K562 (cell line): ENCODE measurements at regions not wholly inside any gene's neighbourhood (a gene's known extent, or its start where the extent isn't known, plus 50 kb on each side); places are given as distances from the start of the nearest gene placed in this dataset.

Experiments
- ATAC-seq: fragments of 200-7000 bp; cut with Tn5 transposase; 3 replicates; pipeline ENCODE4 v1.9.1; 2020; ENCODE audit warnings: moderate library complexity
- BruUV-seq: library from RNA; stranded (reverse); fragments of 400-500 nt; replicated peaks from 2 replicates; lab custom pipeline; 2021; lab: Mats Ljungman, UMichigan
- CTCF ChIA-PET: fragments of 300-600 bp; formaldehyde crosslinking; extraction: SDS; loops from one replicate; lab custom pipeline; 2021; ENCODE audit warnings: low intra/inter-chr PET ratio; lab: Yijun Ruan, JAX
- POLR2A ChIA-PET: fragments of 300-600, 350-650 bp; sonication (Branson Sonifier 250); formaldehyde crosslinking; extraction: SDS; loops from one replicate; lab custom pipeline; 2021; ENCODE audit warnings: antibody characterized with exemption, inconsistent platforms; lab: Yijun Ruan, JAX
- DNase-seq, 4 experiments: peaks; one replicate each; pipeline versions ENCODE4 v3.0.0 to v3.0.0-alpha.2; 2011 to 2018; ENCODE audit warnings: low spot score in 3 of 4, mixed read lengths in 3 of 4; ENCODE audit errors: extremely low read depth in 1 of 4
- FAIRE-seq: peaks from 2 replicates; lab custom pipeline; 2011; peaks lifted over from hg19 to GRCh38; lab: Jason Lieb, UNC
- H2AFZ ChIP-seq: 2 replicates; pipeline ENCODE4 v1.6.0; 2011; ENCODE audit warnings: low read depth, low read length, control low read depth, inconsistent platforms
- H3K27ac ChIP-seq: fragments of 200-600 bp; 3 replicates; pipeline ENCODE4 v1.8.0; 2011; ENCODE audit warnings: low read depth, mild to moderate bottlenecking, control low read depth, inconsistent platforms, low read length, moderate library complexity, mixed read lengths; ENCODE audit errors: extremely low read depth
- H3K27me3 ChIP-seq, 2 experiments: fragments of 300-600 bp in 1 of 2; 2 replicates in 1 of 2; 3 replicates in 1 of 2; pipeline versions ENCODE4 v1.6.0 to v1.8.0; 2011; ENCODE audit warnings: inconsistent platforms in 2 of 2, low read length in 2 of 2, mild to moderate bottlenecking in 1 of 2, mixed read lengths in 1 of 2, moderate library complexity in 1 of 2; ENCODE audit not compliant: control insufficient read depth in 2 of 2, insufficient read depth in 2 of 2
- H3K36me3 ChIP-seq: fragments of 300-600 bp; 3 replicates; pipeline ENCODE4 v1.8.0; 2011; ENCODE audit warnings: mild to moderate bottlenecking, low read length, inconsistent platforms; ENCODE audit not compliant: control insufficient read depth, insufficient read depth
- H3K4me1 ChIP-seq, 2 experiments: fragments of 200-600 bp in 1 of 2; replicated peaks in 1 of 2; 2 replicates in 1 of 2; 3 replicates in 1 of 2; pipeline versions ENCODE4 v1.5.1 to v1.8.0; 2011; ENCODE audit warnings: inconsistent platforms in 2 of 2, low read length in 2 of 2, mild to moderate bottlenecking in 1 of 2, mixed read lengths in 1 of 2, moderate library complexity in 1 of 2; ENCODE audit not compliant: control insufficient read depth in 2 of 2, insufficient read depth in 2 of 2
- H3K4me2 ChIP-seq: 2 replicates; pipeline ENCODE4 v1.6.1; 2011; ENCODE audit warnings: low read length, control low read depth, inconsistent platforms, mixed read lengths; ENCODE audit not compliant: insufficient read depth
- H3K4me3 ChIP-seq: fragments of 200-600 bp; sonication (generic), shearing (Covaris generic); 2 replicates; pipeline ENCODE4 v1.5.1; 2016; ENCODE audit warnings: control low read depth, inconsistent platforms
- H3K79me2 ChIP-seq: fragments of 200-600 bp; 3 replicates; pipeline ENCODE4 v1.8.0; 2011; ENCODE audit warnings: low read length, inconsistent platforms; ENCODE audit not compliant: control insufficient read depth, insufficient read depth
- H3K9ac ChIP-seq, 2 experiments: 2 replicates each; pipeline versions ENCODE4 v1.6.0 to v1.6.1; 2011; ENCODE audit warnings: low read depth in 2 of 2, low read length in 2 of 2, control low read depth in 1 of 2, inconsistent platforms in 1 of 2, mild to moderate bottlenecking in 1 of 2, mixed read lengths in 1 of 2; ENCODE audit not compliant: insufficient read depth in 1 of 2
- H3K9me1 ChIP-seq: one replicate; pipeline ENCODE4 v1.6.0; 2011; ENCODE audit warnings: inconsistent platforms, mild to moderate bottlenecking, low read length, moderate library complexity; ENCODE audit not compliant: control insufficient read depth, insufficient read depth
- H3K9me3 ChIP-seq: replicated peaks from 2 replicates; pipeline ENCODE4 v1.5.1; 2011; ENCODE audit warnings: low read depth, low read length, inconsistent platforms; ENCODE audit not compliant: control insufficient read depth, insufficient read depth
- H4K20me1 ChIP-seq: replicated peaks from 2 replicates; pipeline ENCODE4 v1.6.1; 2011; ENCODE audit warnings: low read length, inconsistent platforms, mixed read lengths; ENCODE audit not compliant: control insufficient read depth, insufficient read depth
- BACH1 ChIP-seq: fragments of 200-800 bp; sonication (Bioruptor generic); IDR thresholded peaks from 2 replicates; pipeline ENCODE4 v1.6.1; 2016; ENCODE audit warnings: missing genetic modification characterization, missing compliant biosample characterization
- CAMTA2 ChIP-seq: fragments of 250-450 bp; sonication (Bioruptor Pico); conservative IDR thresholded peaks from 2 replicates; pipeline ENCODE4 v1.5.1; 2022
- FOXM1 ChIP-seq, 2 experiments: fragments of 450-650 bp in 1 of 2; sonication (generic) in 1 of 2; formaldehyde crosslinking in 1 of 2; IDR thresholded peaks; 2 replicates each; pipeline versions ENCODE4 v1.6.1 to v1.9.0; 2017 to 2022; ENCODE audit warnings: low read depth in 2 of 2, mild to moderate bottlenecking in 2 of 2, missing genetic modification reagents in 1 of 2, moderate library complexity in 1 of 2
- JUND ChIP-seq, 2 experiments: IDR thresholded peaks; 2 replicates in 1 of 2; 3 replicates in 1 of 2; pipeline ENCODE4 v1.6.1; 2011; ENCODE audit warnings: borderline replicate concordance in 2 of 2, low read depth in 2 of 2, low read length in 2 of 2, improper control_type of control experiment in 1 of 2, missing biosample characterization in 1 of 2, missing genetic modification characterization in 1 of 2, missing genetic modification reagents in 1 of 2
- MYBL2 ChIP-seq, 2 experiments: fragments of 450-650 bp in 1 of 2; sonication (generic) in 1 of 2; formaldehyde crosslinking in 1 of 2; IDR thresholded peaks; 2 replicates each; pipeline versions ENCODE4 v1.6.1 to v1.8.1; 2017 to 2022; ENCODE audit warnings: borderline replicate concordance in 1 of 2, inconsistent platforms in 1 of 2, low read depth in 1 of 2, mild to moderate bottlenecking in 1 of 2, missing genetic modification reagents in 1 of 2, moderate library complexity in 1 of 2
- NBN ChIP-seq: fragments of 450-650 bp; IDR thresholded peaks from 2 replicates; pipeline ENCODE4 v1.6.1; 2016; ENCODE audit warnings: low read depth, mild to moderate bottlenecking
- POLR2AphosphoS2 ChIP-seq: IDR thresholded peaks from 2 replicates; pipeline ENCODE4 v1.6.1; 2012; ENCODE audit warnings: low read length, improper control_type of control experiment
- POLR2G ChIP-seq: fragments of 200-400 bp; formaldehyde crosslinking; IDR thresholded peaks from 2 replicates; pipeline ENCODE4 v1.6.1; 2017; ENCODE audit warnings: low read depth, mild to moderate bottlenecking, antibody characterized with exemption, low read length, moderate library complexity
- PTTG1 ChIP-seq: fragments of 450-650 bp; IDR thresholded peaks from 2 replicates; pipeline ENCODE4 v1.6.1; 2016; ENCODE audit warnings: low read depth, mild to moderate bottlenecking, missing genetic modification characterization, missing compliant biosample characterization
- PYGO2 ChIP-seq: fragments of 450-650 bp; IDR thresholded peaks from 2 replicates; pipeline ENCODE4 v1.6.1; 2016; ENCODE audit warnings: mild to moderate bottlenecking, missing genetic modification characterization, moderate library complexity, missing compliant biosample characterization
- RBM15 ChIP-seq: fragments of 200-400 bp; formaldehyde crosslinking; IDR thresholded peaks from 2 replicates; pipeline ENCODE4 v1.6.1; 2018; ENCODE audit warnings: mild to moderate bottlenecking, low read length, moderate library complexity; ENCODE audit not compliant: insufficient read depth
- SMAD3 ChIP-seq: fragments of 450-650 bp; formaldehyde crosslinking; conservative IDR thresholded peaks from 2 replicates; pipeline ENCODE4 v1.4.0; 2020; ENCODE audit warnings: mild to moderate bottlenecking
- TOE1 ChIP-seq, 2 experiments: fragments of 450-650 bp in 1 of 2; sonication (generic) in 1 of 2; formaldehyde crosslinking in 1 of 2; IDR thresholded peaks; 2 replicates each; pipeline versions ENCODE4 v1.7.1 to v1.8.0; 2016 to 2022; ENCODE audit warnings: borderline replicate concordance in 2 of 2, mild to moderate bottlenecking in 2 of 2, antibody characterized with exemption in 1 of 2, inconsistent platforms in 1 of 2, low read depth in 1 of 2, missing genetic modification reagents in 1 of 2, moderate library complexity in 1 of 2
- ZC3H11A ChIP-seq: IDR thresholded peaks from 2 replicates; pipeline ENCODE4 v1.6.1; 2012; ENCODE audit warnings: low read depth, low read length, improper control_type of control experiment
- ZEB2 ChIP-seq: fragments of 450-650 bp; IDR thresholded peaks from 2 replicates; pipeline ENCODE4 v1.6.1; 2016
- ZNF224 ChIP-seq: sonication (generic); formaldehyde crosslinking; IDR thresholded peaks from 2 replicates; pipeline ENCODE4 v1.8.0; 2022; ENCODE audit warnings: mild to moderate bottlenecking, missing genetic modification reagents
- ZNF316 ChIP-seq: fragments of 450-650 bp; IDR thresholded peaks from 2 replicates; pipeline ENCODE4 v1.6.1; 2016
- ZNF764 ChIP-seq: fragments of 250-450 bp; sonication (Bioruptor Pico); IDR thresholded peaks from 2 replicates; pipeline ENCODE4 v1.4.0; 2020; ENCODE audit warnings: low read depth, mild to moderate bottlenecking, moderate library complexity
- WGBS: fragments of 100-300 bp; shearing (Covaris generic); methylation state at CpG from one replicate; pipeline ENCODE4 v1.1.6; 2016; ENCODE audit warnings: low coverage, mixed read lengths; ENCODE audit not compliant: insufficient coverage; ENCODE audit errors: missing lambda C conversion rate; 5-methylcytosine and 5-hydroxymethylcytosine counted together
- in situ Hi-C: fragments of 300-500 bp; cut with MboI; formaldehyde crosslinking; loops from 4 replicates; pipeline ENCODE4 v1.15.0; 2018; ENCODE audit warnings: inconsistent platforms, mixed read lengths
- intact Hi-C: fragments of 100-400 bp; cut with micrococcal nuclease; formaldehyde crosslinking; loops from 2 replicates; pipeline ENCODE4 v1.14.2; 2022
- TF ChIP-seq, protein P1 (sequence below): fragments of 250-450 bp; sonication (Bioruptor Pico); IDR thresholded peaks from 2 replicates; pipeline ENCODE4 v1.8.0; 2022; ENCODE audit warnings: inconsistent platforms

- ChIA-PET POLR2A (interaction anchor here (0.6 kb wide), 1 partner anchor 429 kb away, joined by 3 read pairs; no protein-coding TSS in a partner anchor), CTCF (no interaction called here)
- Histone ChIP-seq H3K9ac (no peak overlapping the region), H3K4me3 (no peak overlapping the region), H3K4me2 (no peak overlapping the region), H3K27me3 (no peaks in the 10 kb centered on the region), H4K20me1 (no peaks in the 10 kb centered on the region), H3K27ac (no peak overlapping the region), H3K4me1 (no peaks in the 10 kb centered on the region), H3K36me3 (no peaks in the 10 kb centered on the region), H3K79me2 (no peaks in the 10 kb centered on the region), H3K9me1 (no peaks in the 10 kb centered on the region), H3K9me3 (no peaks in the 10 kb centered on the region), H2AFZ (no peak overlapping the region)
- TF ChIP-seq TOE1 (IDR thresholded peaks at IDR 0.05; ENCODE audit: borderline replicate concordance) = no peak
- TF ChIP-seq TOE1 (CRISPR knock-in tag; IDR thresholded peaks at IDR 0.05; ENCODE audit: borderline replicate concordance, low read depth) = no peak
- no peak for TF ChIP-seq BACH1 (tag)
- TF ChIP-seq, protein P1, sequence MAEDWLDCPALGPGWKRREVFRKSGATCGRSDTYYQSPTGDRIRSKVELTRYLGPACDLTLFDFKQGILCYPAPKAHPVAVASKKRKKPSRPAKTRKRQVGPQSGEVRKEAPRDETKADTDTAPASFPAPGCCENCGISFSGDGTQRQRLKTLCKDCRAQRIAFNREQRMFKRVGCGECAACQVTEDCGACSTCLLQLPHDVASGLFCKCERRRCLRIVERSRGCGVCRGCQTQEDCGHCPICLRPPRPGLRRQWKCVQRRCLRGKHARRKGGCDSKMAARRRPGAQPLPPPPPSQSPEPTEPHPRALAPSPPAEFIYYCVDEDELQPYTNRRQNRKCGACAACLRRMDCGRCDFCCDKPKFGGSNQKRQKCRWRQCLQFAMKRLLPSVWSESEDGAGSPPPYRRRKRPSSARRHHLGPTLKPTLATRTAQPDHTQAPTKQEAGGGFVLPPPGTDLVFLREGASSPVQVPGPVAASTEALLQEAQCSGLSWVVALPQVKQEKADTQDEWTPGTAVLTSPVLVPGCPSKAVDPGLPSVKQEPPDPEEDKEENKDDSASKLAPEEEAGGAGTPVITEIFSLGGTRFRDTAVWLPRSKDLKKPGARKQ (CRISPR knock-in tag) = no peak
- TF ChIP-seq NBN = no peak
- TF ChIP-seq PYGO2 (tag) = no peak
- TF ChIP-seq ZNF224 (CRISPR knock-in tag) = no peak
- TF ChIP-seq ZEB2 = no peak
- no peak for TF ChIP-seq CAMTA2 (CRISPR knock-in tag)
- TF ChIP-seq FOXM1 (IDR thresholded peaks at IDR 0.05; ENCODE audit: low read depth) = no peak
- TF ChIP-seq FOXM1 (CRISPR knock-in tag; IDR thresholded peaks at IDR 0.05; ENCODE audit: low read depth) = no peak
- no peak for TF ChIP-seq SMAD3 (CRISPR knock-in tag)
- TF ChIP-seq ZC3H11A = no peak
- no peak for TF ChIP-seq ZNF316
- no peak for TF ChIP-seq POLR2AphosphoS2
- no peak for TF ChIP-seq MYBL2 (IDR thresholded peaks at IDR 0.05; ENCODE audit: low read depth)
- no peak for TF ChIP-seq MYBL2 (CRISPR knock-in tag; IDR thresholded peaks at IDR 0.05; ENCODE audit: borderline replicate concordance)
- TF ChIP-seq JUND (IDR thresholded peaks at IDR 0.05; ENCODE audit: borderline replicate concordance, low read depth, low read length) = no peak
- no peak for TF ChIP-seq JUND (tag; IDR thresholded peaks at IDR 0.05; ENCODE audit: borderline replicate concordance, low read depth, low read length)
- TF ChIP-seq POLR2G = no peak
- TF ChIP-seq ZNF764 (CRISPR knock-in tag) = no peak
- TF ChIP-seq PTTG1 = no peak
- TF ChIP-seq RBM15 = no peak
- FAIRE-seq (no peak), ATAC-seq (no peak), DNase-seq (no peak)
- 0% methylated on average over 3 of the region's 3 CpGs for WGBS
- intact Hi-C loops = no loop called here
- no TSS peak for BruUV-seq
- in situ Hi-C loops = no loop called here
Observed at GRCh38 chr20:40410028-40410427, 279.0 kb downstream of the MAFB start.
